ENCODE measurements at regions not wholly inside any gene's neighbourhood (a gene's known extent, or its start where the extent isn't known, plus 50 kb on each side); places are given as distances from the start of the nearest gene placed in this dataset.

- H3K27me3 ChIP-seq (replicated peaks in 1 of 2; ENCODE audit: control insufficient read depth in 2 of 2, insufficient read depth in 2 of 2, low read length in 1 of 2), result no peaks in the 10 kb centered on the region
- DNase-seq (ENCODE audit: low read depth, low spot score) (no peak), ATAC-seq (no peak), FAIRE-seq (no peak)
- ChIA-PET RAD21 (ENCODE audit: unreplicated experiment) (no interaction called here), SMC1A (ENCODE audit: uncharacterized antibody, unreplicated experiment) (no interaction called here), POLR2A (no interaction called here), CTCF (no interaction called here)
- no peaks in the 10 kb centered on the region for H3K79me2 ChIP-seq (ENCODE audit: control insufficient read depth, insufficient read depth, low read length)
- H3K4me2 ChIP-seq (ENCODE audit: control insufficient read depth, insufficient read depth), result no peak overlapping the region
- WGBS (ENCODE audit: insufficient coverage, insufficient replicate concordance, low lambda C conversion rate, missing lambda C conversion rate), result 13% methylated on average over 2 of the region's 2 CpGs
- no TSS peak for BruUV-seq (replicated peaks)
- in situ Hi-C loops (cut with MboI), result no loop called here
- H3K27ac ChIP-seq (ENCODE audit: control insufficient read depth, insufficient read depth), result no peak overlapping the region
- H3K9me3 ChIP-seq (replicated peaks; ENCODE audit: control insufficient read depth, insufficient read depth, low read length), result no peaks in the 10 kb centered on the region
- no peak overlapping the region for H3K9ac ChIP-seq (ENCODE audit: control insufficient read depth, insufficient read depth, low read length)
- TF ChIP-seq PAX5 (IDR thresholded peaks at IDR 0.05; ENCODE audit: borderline replicate concordance, low read depth, low read length) (no peak), ASH2L (IDR thresholded peaks at IDR 0.05; ENCODE audit: borderline replicate concordance, low read depth) (no peak), SMC3 (IDR thresholded peaks at IDR 0.05; ENCODE audit: borderline replicate concordance, low read length) (no peak), CEBPZ (IDR thresholded peaks at IDR 0.05; ENCODE audit: low read depth, low read length) (no peak), TCF3 (IDR thresholded peaks at IDR 0.05; ENCODE audit: borderline replicate concordance, insufficient read depth, low read depth, low read length) (no peak), RUNX3 (IDR thresholded peaks at IDR 0.05; ENCODE audit: low read length) (no peak), NR2C2 (IDR thresholded peaks at IDR 0.05; ENCODE audit: borderline replicate concordance, control insufficient read depth, insufficient read length, low read depth) (no peak), STAT3 (IDR thresholded peaks at IDR 0.05; ENCODE audit: low read depth, low read length) (no peak), SPI1 (IDR thresholded peaks at IDR 0.05; ENCODE audit: borderline replicate concordance, insufficient read depth, low read depth, low read length) (no peak), TAF1 (IDR thresholded peaks at IDR 0.05; ENCODE audit: borderline replicate concordance, low read depth, low read length) (no peak), NRF1 (conservative IDR thresholded peaks at IDR 0.05; ENCODE audit: low read depth, low read length) (no peak), PML (IDR thresholded peaks at IDR 0.05; ENCODE audit: low read length) (no peak), FOXK2 (IDR thresholded peaks at IDR 0.05) (no peak), NFIC (IDR thresholded peaks at IDR 0.05; ENCODE audit: low read depth, low read length) (no peak), JUND (IDR thresholded peaks at IDR 0.05; ENCODE audit: low read depth, low read length) (no peak), NR2C1 (IDR thresholded peaks at IDR 0.05) (no peak), PBX3 (IDR thresholded peaks at IDR 0.05; ENCODE audit: insufficient replicate concordance, low read depth, low read length) (no peak), TARDBP (IDR thresholded peaks at IDR 0.05; ENCODE audit: borderline replicate concordance) (no peak)
- TF ChIP-seq, protein P1, sequence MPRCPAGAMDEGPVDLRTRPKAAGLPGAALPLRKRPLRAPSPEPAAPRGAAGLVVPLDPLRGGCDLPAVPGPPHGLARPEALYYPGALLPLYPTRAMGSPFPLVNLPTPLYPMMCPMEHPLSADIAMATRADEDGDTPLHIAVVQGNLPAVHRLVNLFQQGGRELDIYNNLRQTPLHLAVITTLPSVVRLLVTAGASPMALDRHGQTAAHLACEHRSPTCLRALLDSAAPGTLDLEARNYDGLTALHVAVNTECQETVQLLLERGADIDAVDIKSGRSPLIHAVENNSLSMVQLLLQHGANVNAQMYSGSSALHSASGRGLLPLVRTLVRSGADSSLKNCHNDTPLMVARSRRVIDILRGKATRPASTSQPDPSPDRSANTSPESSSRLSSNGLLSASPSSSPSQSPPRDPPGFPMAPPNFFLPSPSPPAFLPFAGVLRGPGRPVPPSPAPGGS (IDR thresholded peaks at IDR 0.05; ENCODE audit: borderline replicate concordance, insufficient read depth, low read depth, low read length, poor library complexity, severe bottlenecking), result no peak
- no peak overlapping the region for H3K4me3 ChIP-seq
- no peak overlapping the region for H2AFZ ChIP-seq (ENCODE audit: control insufficient read depth, low read depth, low read length)
- H3K4me1 ChIP-seq (ENCODE audit: control insufficient read depth, insufficient read depth, low read length), result no peaks in the 10 kb centered on the region
- H3K36me3 ChIP-seq (ENCODE audit: control insufficient read depth in 2 of 2, insufficient read depth in 2 of 2, low read length in 1 of 2), result no peaks in the 10 kb centered on the region
- intact Hi-C loops (cut with micrococcal nuclease; ENCODE audit: unreplicated experiment), result no loop called here
- no peaks in the 10 kb centered on the region for H4K20me1 ChIP-seq (ENCODE audit: control insufficient read depth, insufficient read depth)
Observed at GRCh38 chr1:98251497-98251896, 330.7 kb upstream of the DPYD start.

Data from GM12878 (cell line).